NCI-H2227 treated with DMSO at 0.1 percent for 48 hours (cell line): ENCODE measurements at regions not wholly inside any gene's neighbourhood (a gene's known extent, or its start where the extent isn't known, plus 50 kb on each side); places are given as distances from the start of the nearest gene placed in this dataset.
"Not testable (repeated sequence)": the region's sequence is repeated elsewhere in the genome, so short reads cannot be mapped to it uniquely, and the experiment has no call there.

Experiments used
- DNase-seq: peaks from one replicate; lab custom pipeline; 2025; lab: John Stamatoyannopoulos, UW

- no peak for DNase-seq
Measured at GRCh38 chr3:135393898-135394525, 571.5 kb upstream of the PPP2R3A start.

DNA sequence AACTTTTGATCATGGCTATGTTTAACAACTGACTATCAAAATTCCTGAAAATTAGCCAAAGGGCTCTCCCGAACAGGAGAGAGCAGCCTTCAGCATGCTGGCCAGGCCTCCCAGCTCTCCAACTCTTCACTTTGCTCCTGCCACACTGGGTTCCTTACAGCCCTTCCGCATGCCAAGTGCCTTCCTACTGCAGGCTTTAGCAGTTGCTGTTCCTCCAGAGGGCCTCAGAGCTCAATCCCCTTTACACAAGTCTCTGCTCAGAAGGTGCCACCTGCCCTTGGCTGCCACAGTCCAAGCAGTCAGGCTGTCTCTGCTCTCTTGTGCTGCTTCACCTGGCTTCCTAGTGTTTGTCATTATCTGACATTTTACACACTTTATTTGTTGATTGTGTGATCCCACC, 553.1 kb upstream of the PPP2R3A start:
- DNase-seq, result no peak

DNA sequence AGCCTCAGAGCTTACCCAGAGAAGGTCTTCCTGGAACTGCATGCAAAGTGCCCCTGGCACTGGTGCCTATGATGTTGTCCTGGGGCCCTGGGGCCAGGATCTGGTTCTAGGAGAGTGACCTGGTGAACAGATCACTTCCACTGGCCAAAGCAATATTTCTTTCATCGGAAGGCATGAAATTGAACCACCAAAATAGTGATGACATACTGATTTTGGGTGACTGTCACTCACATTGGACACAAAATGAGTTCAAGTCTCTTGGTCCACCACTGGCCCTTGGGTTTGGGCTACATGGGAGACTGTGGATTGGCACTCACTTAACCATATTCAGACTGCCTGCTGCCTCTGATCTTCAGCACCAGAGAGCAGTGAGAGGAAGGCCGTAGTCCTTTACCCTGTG, 549.3 kb upstream of the PPP2R3A start:
- DNase-seq, result no peak

DNA sequence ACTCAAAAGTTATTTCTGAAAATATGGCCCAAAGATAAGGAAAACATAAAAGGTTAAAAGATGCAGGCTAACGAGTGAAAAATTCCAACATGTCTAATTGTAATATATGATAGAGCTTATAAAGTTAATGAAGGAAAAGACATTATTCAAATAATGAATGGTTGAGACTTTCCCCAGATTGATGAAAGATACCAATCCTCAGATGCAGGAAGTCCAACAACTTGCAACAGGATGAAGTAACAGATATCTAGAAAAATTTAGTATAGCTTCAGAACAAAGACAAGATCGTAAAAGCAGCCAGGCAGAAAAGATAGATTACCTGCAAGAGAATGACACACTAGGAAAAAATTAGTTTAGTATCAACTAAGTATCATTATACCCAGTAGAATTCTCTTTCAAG, 546.4 kb upstream of the PPP2R3A start:
- DNase-seq, result no peak

GRCh38 chr3:135426508-135426907, 539.0 kb upstream of the PPP2R3A start:
- no peak for DNase-seq

GRCh38 chr3:135432402-135432801, 533.1 kb upstream of the PPP2R3A start:
- no peak for DNase-seq

DNA sequence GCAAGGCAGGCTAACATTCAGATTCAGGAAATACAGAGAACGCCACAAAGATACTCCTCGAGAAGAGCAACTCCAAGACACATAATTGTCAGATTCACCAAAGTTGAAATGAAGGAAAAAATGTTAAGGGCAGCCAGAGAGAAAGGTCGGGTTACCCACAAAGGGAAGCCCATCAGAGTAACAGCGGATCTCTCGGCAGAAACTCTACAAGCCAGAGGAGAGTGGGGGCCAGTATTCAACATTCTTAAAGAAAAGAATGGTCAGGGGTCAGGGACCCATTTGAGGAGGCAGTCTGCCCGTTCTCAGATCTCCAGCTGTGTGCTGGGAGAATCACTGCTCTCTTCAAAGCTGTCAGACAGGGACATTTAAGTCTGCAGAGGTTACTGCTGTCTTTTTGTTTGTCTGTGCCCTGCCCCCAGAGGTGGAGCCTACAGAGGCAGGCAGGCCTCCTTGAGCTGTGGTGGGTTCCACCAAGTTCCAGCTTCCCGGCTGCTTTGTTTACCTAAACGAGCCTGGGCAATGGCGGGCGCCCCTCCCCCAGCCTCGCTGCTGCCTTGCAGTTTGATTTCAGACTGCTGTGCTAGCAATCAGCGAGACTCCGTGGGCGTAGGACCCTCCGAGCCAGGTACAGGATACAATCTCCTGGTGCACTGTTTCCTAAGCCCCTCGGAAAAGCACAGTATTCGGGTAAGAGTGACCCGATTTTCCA, 526.5 kb upstream of the PPP2R3A start:
- not testable (repeated sequence) for DNase-seq

DNA sequence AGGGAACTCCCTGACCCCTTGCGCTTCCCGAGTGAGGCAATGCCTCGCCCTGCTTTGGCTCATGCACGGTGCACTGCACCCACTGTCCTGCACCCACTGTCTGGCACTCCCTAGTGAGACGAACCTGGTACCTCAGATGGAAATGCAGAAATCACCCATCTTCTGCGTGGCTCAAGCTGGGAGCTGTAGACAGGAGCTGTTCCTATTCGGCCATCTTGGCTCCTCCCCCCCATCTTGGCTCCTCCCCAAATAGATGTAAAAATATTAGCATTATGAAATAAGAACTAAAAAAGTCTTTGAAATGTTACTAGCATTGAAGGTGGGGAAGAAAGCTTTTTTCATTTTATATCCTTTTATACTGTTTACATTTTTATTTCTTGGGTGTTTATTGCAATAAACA, 525.9 kb upstream of the PPP2R3A start:
- DNase-seq, result peak; percentile 9

GRCh38 chr3:135440233-135440632, 525.3 kb upstream of the PPP2R3A start:
- DNase-seq, result no peak

- no peak for DNase-seq
Measured at GRCh38 chr3:135440746-135441145, 524.8 kb upstream of the PPP2R3A start.

GRCh38 chr3:135444058-135444457, 521.5 kb upstream of the PPP2R3A start:
- DNase-seq, result no peak

- no peak for DNase-seq
Measured at GRCh38 chr3:135447483-135447882, 518.0 kb upstream of the PPP2R3A start.

DNA sequence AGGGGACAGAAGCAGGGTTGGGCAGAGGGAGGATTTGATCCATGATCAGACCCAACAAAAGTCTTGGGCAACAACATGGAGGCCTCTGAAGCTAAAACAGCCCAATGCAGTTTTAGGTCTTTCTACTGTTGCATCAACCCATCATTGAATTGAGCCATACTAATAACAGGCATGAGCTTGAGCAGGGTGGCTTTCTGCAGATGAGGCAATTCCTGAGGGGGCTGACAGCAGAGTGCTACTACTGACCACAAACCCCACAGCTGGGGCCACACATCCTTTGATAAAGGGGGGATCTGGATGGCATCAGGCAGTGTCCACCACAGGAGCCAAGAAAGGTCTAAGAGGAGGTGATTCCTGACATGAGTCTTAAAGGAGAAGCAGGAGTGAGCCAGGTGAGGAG, 517.0 kb upstream of the PPP2R3A start:
- DNase-seq, result no peak

DNA sequence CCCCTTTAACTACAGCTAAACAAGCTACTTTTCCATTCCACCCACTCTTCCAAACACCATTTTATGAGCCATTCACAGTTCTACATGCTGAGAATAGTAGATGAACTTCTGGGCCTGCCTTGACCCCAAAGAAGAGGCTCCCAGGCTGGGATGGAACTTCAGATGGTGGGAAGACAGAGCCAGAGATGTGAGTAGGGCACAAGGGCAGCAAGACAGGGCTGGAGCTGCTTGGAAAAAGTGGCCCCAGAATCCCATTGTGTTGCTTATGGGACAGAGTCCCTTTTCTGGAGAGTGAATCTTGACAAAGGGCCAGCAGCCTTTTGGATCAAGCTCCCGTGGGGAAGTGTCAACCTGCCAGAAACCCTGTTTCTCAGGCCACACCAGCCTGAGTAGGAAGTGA, 516.5 kb upstream of the PPP2R3A start:
- DNase-seq, result no peak

- no peak for DNase-seq
Measured at GRCh38 chr3:135451037-135451785, 514.3 kb upstream of the PPP2R3A start.

GRCh38 chr3:135452881-135453280, 512.6 kb upstream of the PPP2R3A start:
- DNase-seq, result no peak

DNA sequence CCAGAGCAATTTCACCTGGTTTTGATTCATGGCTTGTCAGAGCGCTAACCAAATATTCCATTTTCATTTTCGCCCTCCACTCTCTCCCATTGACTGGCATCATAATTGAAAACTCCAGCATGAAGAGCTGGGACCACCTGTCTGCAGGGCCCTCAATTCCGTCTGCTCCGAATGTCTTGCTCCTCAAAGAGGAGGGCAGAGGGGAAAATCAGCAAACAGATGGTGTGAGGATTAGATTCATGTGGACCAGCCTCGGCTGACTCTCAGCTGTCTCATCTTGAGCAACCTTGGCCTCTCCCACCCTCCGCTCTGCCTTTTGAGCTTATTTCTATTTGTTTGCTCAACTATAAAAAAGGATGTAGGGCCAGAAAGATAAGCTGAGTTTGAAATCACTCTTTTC, 512.2 kb upstream of the PPP2R3A start:
- no peak for DNase-seq

- DNase-seq, result no peak
Measured at GRCh38 chr3:135454890-135455289, 510.6 kb upstream of the PPP2R3A start.

- peak; percentile 59 for DNase-seq
Measured at GRCh38 chr3:135456108-135456790, 509.3 kb upstream of the PPP2R3A start.

GRCh38 chr3:135458541-135459322, 506.8 kb upstream of the PPP2R3A start:
- DNase-seq, result no peak

- DNase-seq, result no peak
Measured at GRCh38 chr3:135460273-135460672, 505.3 kb upstream of the PPP2R3A start.

- no peak for DNase-seq
Measured at GRCh38 chr3:135471911-135472310, 493.6 kb upstream of the PPP2R3A start.
